ENCODE measurements at regions not wholly inside any gene's neighbourhood (a gene's known extent, or its start where the extent isn't known, plus 50 kb on each side); places are given as distances from the start of the nearest gene placed in this dataset.

DNA sequence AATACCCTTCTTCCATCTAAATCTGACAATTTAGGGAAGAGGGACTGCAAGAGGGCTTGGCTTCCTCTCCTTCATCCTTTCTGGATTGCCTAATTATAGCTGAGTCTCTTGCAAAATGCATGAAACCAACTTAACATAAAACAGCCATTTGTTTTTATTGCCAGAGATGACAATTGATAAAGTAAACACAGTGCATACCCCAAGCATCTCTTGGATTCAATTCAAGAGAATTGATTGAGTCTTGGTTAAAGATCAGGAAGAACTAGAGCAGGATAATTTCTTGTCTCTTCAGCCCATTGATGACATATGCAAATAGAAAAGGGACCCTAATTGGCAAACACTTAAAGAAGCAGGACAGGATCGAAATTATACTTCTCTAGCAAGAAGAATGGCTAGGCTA lies 617.1 kb upstream of the PTBP2 start:
- no peak overlapping the region for H3K4me3 ChIP-seq (ENCODE audit: low read depth, low read length)

GRCh38 chr1:96104906-96105305 lies 616.7 kb upstream of the PTBP2 start:
- ChIA-PET POLR2A (no interaction called here), CTCF (no interaction called here)
- Histone ChIP-seq H3K27me3 (ENCODE audit: control insufficient read depth, insufficient read depth, low read length) (no peaks in the 10 kb centered on the region), H3K4me3 (ENCODE audit: low read depth, low read length) (no peak overlapping the region), H3K36me3 (ENCODE audit: control insufficient read depth, insufficient read depth, low read length) (no peaks in the 10 kb centered on the region)
- TF ChIP-seq CTCF (IDR thresholded peaks at IDR 0.05; ENCODE audit: insufficient read depth, low read depth, low read length), result no peak
- no peak for DNase-seq (ENCODE audit: low read depth)

More for the DNA sequence above, 617.1 kb upstream of the PTBP2 start:
- no peak for DNase-seq (ENCODE audit: low read depth)
- ChIA-PET CTCF (no interaction called here), POLR2A (no interaction called here)
- no peaks in the 10 kb centered on the region for H3K27me3 ChIP-seq (ENCODE audit: control insufficient read depth, insufficient read depth, low read length)
- no peaks in the 10 kb centered on the region for H3K36me3 ChIP-seq (ENCODE audit: control insufficient read depth, insufficient read depth, low read length)
- no peak for TF ChIP-seq CTCF (IDR thresholded peaks at IDR 0.05; ENCODE audit: insufficient read depth, low read depth, low read length)

- DNase-seq (ENCODE audit: low read depth), result no peak
- Histone ChIP-seq H3K27me3 (ENCODE audit: control insufficient read depth, insufficient read depth, low read length) (no peaks in the 10 kb centered on the region), H3K36me3 (ENCODE audit: control insufficient read depth, insufficient read depth, low read length) (no peaks in the 10 kb centered on the region), H3K4me3 (ENCODE audit: low read depth, low read length) (no peak overlapping the region)
- CTCF ChIA-PET, result no interaction called here
- TF ChIP-seq CTCF (IDR thresholded peaks at IDR 0.05; ENCODE audit: insufficient read depth, low read depth, low read length), result no peak
- POLR2A ChIA-PET, result no interaction called here
These were observed 604.9 kb upstream of the PTBP2 start for GRCh38 chr1:96116731-96117130.

- CTCF ChIA-PET, result no interaction called here
- Histone ChIP-seq H3K36me3 (ENCODE audit: control insufficient read depth, insufficient read depth, low read length) (no peaks in the 10 kb centered on the region), H3K4me3 (ENCODE audit: low read depth, low read length) (no peak overlapping the region), H3K27me3 (ENCODE audit: control insufficient read depth, insufficient read depth, low read length) (no peaks in the 10 kb centered on the region)
- no peak for TF ChIP-seq CTCF (IDR thresholded peaks at IDR 0.05; ENCODE audit: insufficient read depth, low read depth, low read length)
- POLR2A ChIA-PET, result no interaction called here
- DNase-seq (ENCODE audit: low read depth), result no peak
These were observed 591.2 kb upstream of the PTBP2 start for GRCh38 chr1:96130432-96130831.

GRCh38 chr1:96144636-96145035 lies 576.9 kb upstream of the PTBP2 start:
- ChIA-PET CTCF (interaction anchor here (0.5 kb wide), 1 partner anchor 865 kb away, joined by 3 read pairs; no protein-coding TSS in a partner anchor), POLR2A (no interaction called here)
- Histone ChIP-seq H3K27me3 (ENCODE audit: control insufficient read depth, insufficient read depth, low read length) (no peaks in the 10 kb centered on the region), H3K4me3 (ENCODE audit: low read depth, low read length) (no peak overlapping the region), H3K36me3 (ENCODE audit: control insufficient read depth, insufficient read depth, low read length) (no peaks in the 10 kb centered on the region)
- DNase-seq (ENCODE audit: low read depth), result no peak
- no peak for TF ChIP-seq CTCF (IDR thresholded peaks at IDR 0.05; ENCODE audit: insufficient read depth, low read depth, low read length)

All from BJ (cell line).